ENCODE measurements at regions not wholly inside any gene's neighbourhood (a gene's known extent, or its start where the extent isn't known, plus 50 kb on each side); places are given as distances from the start of the nearest gene placed in this dataset.

DNA sequence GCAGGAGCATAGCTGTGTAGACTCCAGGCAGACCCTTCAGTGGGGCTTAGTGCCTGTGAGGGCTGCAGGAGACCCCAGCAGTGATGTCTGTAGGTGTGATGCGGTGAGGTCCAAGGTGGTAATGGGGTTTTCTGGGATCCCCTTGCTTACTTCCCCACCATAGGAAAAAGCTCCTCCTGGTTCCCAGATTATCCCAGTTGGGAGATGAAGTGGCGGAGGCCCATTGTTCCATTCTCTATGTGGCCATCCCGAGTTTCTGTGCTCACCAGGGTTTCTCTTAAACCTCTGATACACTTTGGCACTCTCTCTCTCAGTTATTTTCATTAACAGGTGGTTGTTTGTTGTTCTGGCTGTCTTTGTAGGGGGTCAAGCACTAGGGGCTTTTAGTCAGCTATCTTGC lies 146.7 kb upstream of the IGF1R start:
- ChIA-PET CTCF (interaction anchor here (0.8 to 2.9 kb wide), 5 partner anchors 11 to 350 kb away, joined by 3 to 8 read pairs (median 3); no protein-coding TSS in a partner anchor), POLR2A (no interaction called here)
- H3K4me3 ChIP-seq (ENCODE audit: low read depth, low read length) = no peak overlapping the region
- TF ChIP-seq, protein P1, sequence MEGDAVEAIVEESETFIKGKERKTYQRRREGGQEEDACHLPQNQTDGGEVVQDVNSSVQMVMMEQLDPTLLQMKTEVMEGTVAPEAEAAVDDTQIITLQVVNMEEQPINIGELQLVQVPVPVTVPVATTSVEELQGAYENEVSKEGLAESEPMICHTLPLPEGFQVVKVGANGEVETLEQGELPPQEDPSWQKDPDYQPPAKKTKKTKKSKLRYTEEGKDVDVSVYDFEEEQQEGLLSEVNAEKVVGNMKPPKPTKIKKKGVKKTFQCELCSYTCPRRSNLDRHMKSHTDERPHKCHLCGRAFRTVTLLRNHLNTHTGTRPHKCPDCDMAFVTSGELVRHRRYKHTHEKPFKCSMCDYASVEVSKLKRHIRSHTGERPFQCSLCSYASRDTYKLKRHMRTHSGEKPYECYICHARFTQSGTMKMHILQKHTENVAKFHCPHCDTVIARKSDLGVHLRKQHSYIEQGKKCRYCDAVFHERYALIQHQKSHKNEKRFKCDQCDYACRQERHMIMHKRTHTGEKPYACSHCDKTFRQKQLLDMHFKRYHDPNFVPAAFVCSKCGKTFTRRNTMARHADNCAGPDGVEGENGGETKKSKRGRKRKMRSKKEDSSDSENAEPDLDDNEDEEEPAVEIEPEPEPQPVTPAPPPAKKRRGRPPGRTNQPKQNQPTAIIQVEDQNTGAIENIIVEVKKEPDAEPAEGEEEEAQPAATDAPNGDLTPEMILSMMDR (IDR thresholded peaks at IDR 0.05; ENCODE audit: insufficient read depth, low read depth, low read length) = no peak
- H3K36me3 ChIP-seq (ENCODE audit: control insufficient read depth, insufficient read depth, low read length) = no peaks in the 10 kb centered on the region
- DNase-seq (ENCODE audit: low read depth) = no peak
- H3K27me3 ChIP-seq (ENCODE audit: control insufficient read depth, insufficient read depth, low read length) = peaks cover 10% of the 10 kb centered on the region

DNA sequence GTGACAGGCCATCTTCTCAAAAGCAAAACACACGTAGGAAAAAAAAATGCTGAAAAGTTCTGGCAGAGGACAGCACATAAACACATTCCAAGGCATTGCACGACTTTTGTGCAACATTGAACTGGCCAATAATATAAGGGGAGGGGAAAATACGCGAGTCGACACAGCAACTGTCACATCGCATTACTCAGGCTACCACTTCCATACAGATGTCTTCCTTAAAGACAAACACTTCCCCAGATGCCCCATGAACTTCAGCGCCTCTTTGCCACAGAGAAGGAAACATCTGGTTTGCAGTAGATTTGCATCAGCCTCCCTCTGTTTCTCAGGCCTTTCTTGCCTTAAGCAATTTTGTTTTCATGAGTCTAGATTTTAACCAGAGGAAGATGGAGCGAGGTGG lies 144.4 kb upstream of the IGF1R start:
- TF ChIP-seq, protein P1 (IDR thresholded peaks at IDR 0.05; ENCODE audit: insufficient read depth, low read depth, low read length) = no peak
- POLR2A ChIA-PET = interaction anchor here (0.7 kb wide), 1 partner anchor 76 kb away, joined by 4 read pairs; no protein-coding TSS in a partner anchor
- peak; percentile 97 for DNase-seq (ENCODE audit: low read depth)
- Histone ChIP-seq H3K36me3 (ENCODE audit: control insufficient read depth, insufficient read depth, low read length) (no peaks in the 10 kb centered on the region), H3K4me3 (ENCODE audit: low read depth, low read length) (no peak overlapping the region), H3K27me3 (ENCODE audit: control insufficient read depth, insufficient read depth, low read length) (peaks cover 12% of the 10 kb centered on the region)
- CTCF ChIA-PET = interaction anchor here (0.6 to 2.9 kb wide), 5 partner anchors 9 to 390 kb away, joined by 3 to 8 read pairs (median 4); no protein-coding TSS in a partner anchor

- DNase-seq (ENCODE audit: low read depth) = no peak
- TF ChIP-seq, protein P1 (IDR thresholded peaks at IDR 0.05; ENCODE audit: insufficient read depth, low read depth, low read length) = no peak
- POLR2A ChIA-PET = no interaction called here
- Histone ChIP-seq H3K4me3 (ENCODE audit: low read depth, low read length) (no peak overlapping the region), H3K36me3 (ENCODE audit: control insufficient read depth, insufficient read depth, low read length) (no peaks in the 10 kb centered on the region), H3K27me3 (ENCODE audit: control insufficient read depth, insufficient read depth, low read length) (peaks cover 12% of the 10 kb centered on the region)
- CTCF ChIA-PET = interaction anchor here (1.2 to 1.9 kb wide), 3 partner anchors 8 to 142 kb away, joined by 4 to 8 read pairs (median 5); no protein-coding TSS in a partner anchor
These were observed 143.3 kb upstream of the IGF1R start for GRCh38 chr15:98504998-98505397.

- peaks cover 8% of the 10 kb centered on the region for H3K27me3 ChIP-seq (ENCODE audit: control insufficient read depth, insufficient read depth, low read length)
- CTCF ChIA-PET = interaction anchor here (1.6 to 1.9 kb wide), 2 partner anchors 14 to 141 kb away, joined by 3 to 8 read pairs; no protein-coding TSS in a partner anchor
- POLR2A ChIA-PET = interaction anchor here (0.7 kb wide), 1 partner anchor 554 kb away, joined by 3 read pairs; no protein-coding TSS in a partner anchor
- H3K36me3 ChIP-seq (ENCODE audit: control insufficient read depth, insufficient read depth, low read length) = no peaks in the 10 kb centered on the region
- no peak for DNase-seq (ENCODE audit: low read depth)
- no peak overlapping the region for H3K4me3 ChIP-seq (ENCODE audit: low read depth, low read length)
- TF ChIP-seq, protein P1 (IDR thresholded peaks at IDR 0.05; ENCODE audit: insufficient read depth, low read depth, low read length) = no peak
These were observed 142.7 kb upstream of the IGF1R start for GRCh38 chr15:98505611-98506031.

GRCh38 chr15:98506172-98506571 lies 142.2 kb upstream of the IGF1R start:
- TF ChIP-seq, protein P1 (IDR thresholded peaks at IDR 0.05; ENCODE audit: insufficient read depth, low read depth, low read length) = no peak
- ChIA-PET POLR2A (no interaction called here), CTCF (interaction anchor here (1.6 to 1.9 kb wide), 2 partner anchors 13 to 141 kb away, joined by 3 to 8 read pairs; no protein-coding TSS in a partner anchor)
- H3K36me3 ChIP-seq (ENCODE audit: control insufficient read depth, insufficient read depth, low read length) = no peaks in the 10 kb centered on the region
- no peak for DNase-seq (ENCODE audit: low read depth)
- peaks cover 8% of the 10 kb centered on the region for H3K27me3 ChIP-seq (ENCODE audit: control insufficient read depth, insufficient read depth, low read length)
- H3K4me3 ChIP-seq (ENCODE audit: low read depth, low read length) = no peak overlapping the region
